ENCODE measurements at regions not wholly inside any gene's neighbourhood (a gene's known extent, or its start where the extent isn't known, plus 50 kb on each side); places are given as distances from the start of the nearest gene placed in this dataset.

- no peak for TF ChIP-seq HNF4G (IDR thresholded peaks at IDR 0.05; ENCODE audit: borderline replicate concordance, low read depth, low read length)
- TF ChIP-seq HNF4G (CRISPR knock-in tag; IDR thresholded peaks at IDR 0.05; ENCODE audit: borderline replicate concordance, low read depth): no peak
- no peak for TF ChIP-seq CTCF (CRISPR knock-in tag; IDR thresholded peaks at IDR 0.05)
- no peak for TF ChIP-seq ZNF616 (CRISPR knock-in tag; IDR thresholded peaks at IDR 0.05; ENCODE audit: low read depth)
- no peak for TF ChIP-seq POLR2A (IDR thresholded peaks at IDR 0.05; ENCODE audit: insufficient read depth in 1 of 2, low read depth in 2 of 2, low read length in 2 of 2)
- no peak for TF ChIP-seq MAX (IDR thresholded peaks at IDR 0.05)
- TF ChIP-seq ARID3A (IDR thresholded peaks at IDR 0.05; ENCODE audit: low read depth, low read length): no peak
- no peak for TF ChIP-seq RFX3 (CRISPR knock-in tag; IDR thresholded peaks at IDR 0.05)
- TF ChIP-seq TAF1 (CRISPR knock-in tag; IDR thresholded peaks at IDR 0.05): no peak
- no peak for TF ChIP-seq ARNT (IDR thresholded peaks at IDR 0.05)
- no peak for TF ChIP-seq IKZF5 (CRISPR knock-in tag; IDR thresholded peaks at IDR 0.05)
- no peak for TF ChIP-seq TGIF2 (CRISPR knock-in tag; IDR thresholded peaks at IDR 0.05)
- no peak for TF ChIP-seq NR2F1 (CRISPR knock-in tag; IDR thresholded peaks at IDR 0.05)
Observed at GRCh38 chr18:30439174-30439573, 603.4 kb downstream of the DSC3 start.
